GM12873 (cell line): ENCODE measurements at regions not wholly inside any gene's neighbourhood (a gene's known extent, or its start where the extent isn't known, plus 50 kb on each side); places are given as distances from the start of the nearest gene placed in this dataset.

Experiments used
- CTCF ChIP-seq: IDR thresholded peaks from 2 replicates; pipeline ENCODE4 v1.5.1; 2012; ENCODE audit warnings: low read depth, mild to moderate bottlenecking, moderate library complexity, low read length, control low read depth; ENCODE audit not compliant: insufficient read depth; ENCODE audit errors: missing control alignments

GRCh38 chr5:167790462-167791260 is 500.8 kb upstream of the WWC1 start:
- no peak for TF ChIP-seq CTCF

DNA sequence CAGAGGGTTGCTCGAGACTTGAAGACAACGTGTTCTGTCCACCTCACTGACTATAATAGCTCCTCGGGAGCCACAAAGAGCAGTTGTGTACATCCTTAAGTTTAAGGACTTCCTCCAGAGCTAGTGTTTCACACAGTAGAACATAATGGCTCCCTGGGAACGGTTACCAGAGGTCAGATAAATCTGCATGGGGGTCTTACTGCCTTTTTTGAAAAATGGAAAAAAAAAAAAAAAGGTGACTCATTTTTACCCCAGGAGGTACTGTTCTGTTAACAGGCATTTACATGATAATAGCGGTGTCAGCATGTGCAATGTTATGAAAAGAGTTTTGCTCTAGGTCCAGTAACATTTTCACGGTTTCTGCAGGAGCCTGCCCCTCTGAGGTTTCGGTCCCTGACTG is 498.9 kb upstream of the WWC1 start:
- TF ChIP-seq CTCF: no peak

DNA sequence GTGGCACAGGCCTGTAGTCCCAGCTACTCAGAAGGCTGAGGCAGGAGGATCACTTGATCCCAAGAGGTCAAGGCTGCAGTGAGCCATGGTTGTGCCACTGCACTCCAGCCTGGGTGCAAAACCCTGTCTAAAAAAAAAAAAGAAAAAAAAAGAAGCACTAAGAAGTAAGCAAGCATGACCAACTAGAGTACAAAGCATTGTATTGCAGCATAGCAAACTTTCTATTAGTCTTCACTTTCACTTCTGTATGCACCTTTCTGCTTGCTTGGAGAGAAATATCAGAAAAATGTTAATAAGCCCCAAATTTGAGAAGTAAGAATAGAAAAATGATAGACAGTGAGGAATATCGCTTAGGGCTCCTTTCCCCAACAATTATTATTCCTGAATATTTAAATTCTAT is 497.7 kb upstream of the WWC1 start:
- no peak for TF ChIP-seq CTCF

DNA sequence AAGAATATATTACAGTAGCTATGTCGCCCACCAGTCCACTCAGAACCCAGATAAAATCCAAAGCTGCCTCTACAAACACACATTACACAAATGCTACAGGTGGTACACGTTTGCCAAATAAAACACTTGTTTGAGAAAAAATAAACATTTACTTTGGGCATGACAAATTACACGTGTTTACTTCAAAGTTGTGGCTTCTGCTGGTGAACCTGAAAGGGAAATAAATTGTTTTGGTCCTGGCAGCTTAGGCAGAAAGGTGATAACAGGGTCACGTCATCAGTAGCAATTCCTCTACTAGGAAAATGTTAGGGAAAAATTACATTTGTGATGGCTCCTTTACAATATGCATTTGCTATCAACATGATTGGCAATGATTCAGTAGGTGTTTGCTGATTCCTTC is 497.3 kb upstream of the WWC1 start:
- no peak for TF ChIP-seq CTCF

DNA sequence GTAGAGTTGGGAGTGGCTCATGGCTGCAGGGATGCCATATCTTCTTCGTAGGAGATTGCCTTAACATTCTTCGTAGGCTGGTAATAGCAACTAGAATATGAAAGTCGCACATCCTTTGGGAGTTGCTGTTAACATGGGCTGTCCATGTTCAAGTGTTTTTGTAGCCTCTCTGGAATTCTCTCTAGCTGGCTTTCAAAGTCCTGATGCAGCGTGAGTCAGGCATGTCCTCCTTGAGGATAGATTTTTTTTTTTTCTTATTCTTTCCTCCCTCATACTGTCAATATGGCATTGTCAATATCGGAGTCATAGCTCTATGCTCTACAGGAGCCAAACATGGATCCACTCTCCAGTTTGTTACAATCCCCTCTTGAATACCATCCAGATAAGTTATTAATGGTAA is 494.8 kb upstream of the WWC1 start:
- no peak for TF ChIP-seq CTCF

- no peak for TF ChIP-seq CTCF
Observed at GRCh38 chr5:167797933-167798332, 493.5 kb upstream of the WWC1 start.

- no peak for TF ChIP-seq CTCF
Observed at GRCh38 chr5:167798448-167798847, 493.0 kb upstream of the WWC1 start.
